ENCODE measurements at regions not wholly inside any gene's neighbourhood (a gene's known extent, or its start where the extent isn't known, plus 50 kb on each side); places are given as distances from the start of the nearest gene placed in this dataset.

GRCh38 chr4:35025152-35025834, 1219.0 kb downstream of the ARAP2 start:
- intact Hi-C loops (cut with micrococcal nuclease; ENCODE audit: unreplicated experiment), result no loop called here
- Mint-ChIP-seq H3K36me3 (ENCODE audit: insufficient read depth, unreplicated experiment) (no peaks in the 10 kb centered on the region), H3K27me3 (ENCODE audit: unreplicated experiment) (no peaks in the 10 kb centered on the region), H3K27ac (ENCODE audit: unreplicated experiment) (no peak overlapping the region), H3K4me3 (ENCODE audit: low read depth, unreplicated experiment) (no peak overlapping the region), H3K9me3 (ENCODE audit: low read depth, unreplicated experiment) (peaks cover 15% of the 10 kb centered on the region), H3K4me1 (ENCODE audit: low read depth, unreplicated experiment) (no peaks in the 10 kb centered on the region)
- BruUV-seq (replicated peaks), result no TSS peak
- DNase-seq, result no peak
- CTCF ChIA-PET, result no interaction called here
- no peak for TF ChIP-seq CTCF (IDR thresholded peaks at IDR 0.05; ENCODE audit: unreplicated experiment)

- no peaks in the 10 kb centered on the region for H3K36me3 Mint-ChIP-seq (ENCODE audit: insufficient read depth, unreplicated experiment)
- H3K4me1 Mint-ChIP-seq (ENCODE audit: low read depth, unreplicated experiment), result no peaks in the 10 kb centered on the region
- CTCF ChIA-PET, result no interaction called here
- intact Hi-C loops (cut with micrococcal nuclease; ENCODE audit: unreplicated experiment), result no loop called here
- BruUV-seq (replicated peaks), result no TSS peak
- DNase-seq, result no peak
- no peaks in the 10 kb centered on the region for H3K27me3 Mint-ChIP-seq (ENCODE audit: unreplicated experiment)
- peaks cover 2% of the 10 kb centered on the region for H3K9me3 Mint-ChIP-seq (ENCODE audit: low read depth, unreplicated experiment)
- no peak overlapping the region for H3K27ac Mint-ChIP-seq (ENCODE audit: unreplicated experiment)
- TF ChIP-seq CTCF (IDR thresholded peaks at IDR 0.05; ENCODE audit: unreplicated experiment), result no peak
- no peak overlapping the region for H3K4me3 Mint-ChIP-seq (ENCODE audit: low read depth, unreplicated experiment)
Observed at GRCh38 chr4:35038079-35038805, 1206.1 kb downstream of the ARAP2 start.

DNA sequence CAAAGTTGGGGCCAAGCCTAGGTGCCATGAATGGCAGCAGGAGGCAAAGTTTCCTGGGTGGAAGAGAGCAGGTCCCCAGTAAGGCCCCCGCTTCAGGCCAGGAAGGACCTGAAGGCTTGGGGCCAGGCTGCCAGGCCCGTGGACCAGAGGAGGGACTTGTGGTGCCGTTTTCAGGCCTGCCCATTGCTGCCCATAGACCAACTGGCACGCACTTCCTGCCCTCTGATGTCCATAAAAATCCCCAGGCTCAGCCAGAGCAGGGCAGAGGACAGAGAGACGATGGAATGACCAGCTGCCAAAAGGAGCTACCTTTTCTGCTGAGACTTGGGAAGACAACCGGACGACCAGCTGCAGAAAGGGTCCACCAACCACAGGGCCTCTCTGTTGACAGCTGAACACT, 1205.5 kb downstream of the ARAP2 start:
- TF ChIP-seq CTCF (IDR thresholded peaks at IDR 0.05; ENCODE audit: unreplicated experiment), result no peak
- intact Hi-C loops (cut with micrococcal nuclease; ENCODE audit: unreplicated experiment), result no loop called here
- Mint-ChIP-seq H3K27me3 (ENCODE audit: unreplicated experiment) (no peaks in the 10 kb centered on the region), H3K27ac (ENCODE audit: unreplicated experiment) (no peak overlapping the region), H3K9me3 (ENCODE audit: low read depth, unreplicated experiment) (peaks cover 2% of the 10 kb centered on the region), H3K36me3 (ENCODE audit: insufficient read depth, unreplicated experiment) (no peaks in the 10 kb centered on the region), H3K4me1 (ENCODE audit: low read depth, unreplicated experiment) (no peaks in the 10 kb centered on the region), H3K4me3 (ENCODE audit: low read depth, unreplicated experiment) (no peak overlapping the region)
- no TSS peak for BruUV-seq (replicated peaks)
- CTCF ChIA-PET, result no interaction called here
- no peak for DNase-seq

GRCh38 chr4:35052546-35052945, 1191.8 kb downstream of the ARAP2 start:
- Mint-ChIP-seq H3K4me3 (ENCODE audit: low read depth, unreplicated experiment) (no peak overlapping the region), H3K27ac (ENCODE audit: unreplicated experiment) (no peak overlapping the region), H3K27me3 (ENCODE audit: unreplicated experiment) (no peaks in the 10 kb centered on the region), H3K36me3 (ENCODE audit: insufficient read depth, unreplicated experiment) (no peaks in the 10 kb centered on the region), H3K9me3 (ENCODE audit: low read depth, unreplicated experiment) (no peaks in the 10 kb centered on the region), H3K4me1 (ENCODE audit: low read depth, unreplicated experiment) (no peaks in the 10 kb centered on the region)
- intact Hi-C loops (cut with micrococcal nuclease; ENCODE audit: unreplicated experiment), result no loop called here
- CTCF ChIA-PET, result no interaction called here
- DNase-seq, result no peak
- no TSS peak for BruUV-seq (replicated peaks)
- no peak for TF ChIP-seq CTCF (IDR thresholded peaks at IDR 0.05; ENCODE audit: unreplicated experiment)

Data from Calu3 (cell line).